ENCODE measurements at regions not wholly inside any gene's neighbourhood (a gene's known extent, or its start where the extent isn't known, plus 50 kb on each side); places are given as distances from the start of the nearest gene placed in this dataset.
A peak's percentile ranks its signal among the peaks of the same experiment; 100 is the strongest.

DNA sequence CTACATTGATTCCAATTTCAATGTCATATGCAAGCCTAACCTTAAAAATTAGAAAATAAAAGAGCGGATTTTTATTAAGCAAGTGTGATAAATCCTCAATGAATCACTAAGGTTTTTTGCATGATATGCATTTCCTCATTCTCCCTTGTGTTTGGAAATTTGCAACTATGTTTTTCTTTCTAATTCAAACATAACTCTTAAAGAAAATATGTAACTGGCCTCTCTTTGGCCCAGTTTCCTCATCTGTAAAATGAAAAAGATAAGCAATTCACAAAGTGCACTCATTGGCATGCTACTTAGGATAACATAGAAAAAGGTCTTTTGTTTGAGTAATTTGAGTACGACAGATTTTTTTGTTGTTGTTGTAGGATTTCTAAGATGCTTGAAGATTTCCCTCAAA lies 295.5 kb downstream of the CDH11 start:
- DNase-seq = no peak
- Histone ChIP-seq H3K4me1 (peaks cover 0 to 27% (median 6%) of the 10 kb centered on the region in 4 donors), H3K4me3 (no peak overlapping the region), H3K27me3 (no peaks in the 10 kb centered on the region), H3K36me3 (no peaks in the 10 kb centered on the region), H3K27ac (no peak overlapping the region), H3K9me3 (peaks cover 0 to 4% (median 0%) of the 10 kb centered on the region in 3 donors)
- no peak for TF ChIP-seq CTCF (IDR thresholded peaks at IDR 0.05)
- intact Hi-C loops (cut with DNase I; ENCODE audit: low total_unique reads) = no loop called here

GRCh38 chr16:64823481-64824075 lies 298.3 kb downstream of the CDH11 start:
- Histone ChIP-seq H3K9me3 (peaks cover 0 to 4% (median 0%) of the 10 kb centered on the region in 3 donors), H3K4me3 (no peak overlapping the region), H3K36me3 (no peaks in the 10 kb centered on the region), H3K27me3 (no peaks in the 10 kb centered on the region), H3K27ac (no peak overlapping the region), H3K4me1 (peaks cover 0 to 27% (median 6%) of the 10 kb centered on the region in 4 donors)
- no peak for TF ChIP-seq CTCF (IDR thresholded peaks at IDR 0.05)
- intact Hi-C loops (cut with DNase I; ENCODE audit: low total_unique reads) = no loop called here
- DNase-seq = no peak

GRCh38 chr16:64809876-64810629 lies 311.8 kb downstream of the CDH11 start:
- Histone ChIP-seq H3K36me3 (no peaks in the 10 kb centered on the region), H3K4me3 (no peak overlapping the region), H3K27ac (no peak overlapping the region), H3K4me1 (peaks cover 0 to 13% (median 0%) of the 10 kb centered on the region in 4 donors), H3K27me3 (no peaks in the 10 kb centered on the region), H3K9me3 (no peaks in the 10 kb centered on the region)
- no peak for TF ChIP-seq CTCF (IDR thresholded peaks at IDR 0.05)
- DNase-seq = no peak
- intact Hi-C loops (cut with DNase I; ENCODE audit: low total_unique reads) = no loop called here

- DNase-seq = no peak
- H3K27me3 ChIP-seq = no peaks in the 10 kb centered on the region
- H3K27ac ChIP-seq = no peak overlapping the region
- H3K4me1 ChIP-seq = peaks cover 0 to 13% (median 0%) of the 10 kb centered on the region in 4 donors
- H3K36me3 ChIP-seq = no peaks in the 10 kb centered on the region
- H3K4me3 ChIP-seq = no peak overlapping the region
- intact Hi-C loops (cut with DNase I; ENCODE audit: low total_unique reads) = no loop called here
- TF ChIP-seq CTCF (IDR thresholded peaks at IDR 0.05) = no peak
- no peaks in the 10 kb centered on the region for H3K9me3 ChIP-seq
These were observed 313.4 kb downstream of the CDH11 start for GRCh38 chr16:64808474-64808873.

DNA sequence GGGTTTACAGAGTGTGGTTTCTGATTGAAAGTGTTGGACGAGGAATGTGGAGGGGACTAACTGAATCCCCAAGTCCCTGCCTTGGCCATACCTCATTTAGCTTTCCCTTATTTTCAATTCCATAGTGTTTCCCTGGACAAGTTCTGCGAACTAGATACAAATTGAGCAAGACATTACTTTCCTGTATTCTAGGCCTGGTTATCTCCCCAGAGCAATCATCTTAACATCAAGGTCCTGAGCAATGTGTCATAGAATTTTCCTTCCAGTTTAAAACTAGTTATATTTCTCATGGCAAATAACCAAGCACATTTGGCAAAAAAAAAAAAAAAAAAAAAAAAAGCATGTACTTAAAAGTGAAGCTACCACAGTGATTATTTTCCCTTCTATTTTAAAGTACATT lies 330.1 kb downstream of the CDH11 start:
- Histone ChIP-seq H3K9me3 (no peaks in the 10 kb centered on the region), H3K4me1 (peaks cover 0 to 12% (median 2%) of the 10 kb centered on the region in 4 donors), H3K27ac (peak overlapping the region in 1 of 2 donors; percentile 4), H3K36me3 (no peaks in the 10 kb centered on the region), H3K4me3 (no peak overlapping the region), H3K27me3 (no peaks in the 10 kb centered on the region)
- TF ChIP-seq CTCF (IDR thresholded peaks at IDR 0.05) = no peak
- DNase-seq = no peak
- intact Hi-C loops (cut with DNase I; ENCODE audit: low total_unique reads) = no loop called here

Measured in tibial artery (tissue), 4 donors.